ENCODE measurements at regions not wholly inside any gene's neighbourhood (a gene's known extent, or its start where the extent isn't known, plus 50 kb on each side); places are given as distances from the start of the nearest gene placed in this dataset.

- TF ChIP-seq POLR2A (IDR thresholded peaks at IDR 0.05; ENCODE audit: low read depth): no peak
- TF ChIP-seq, protein P1, sequence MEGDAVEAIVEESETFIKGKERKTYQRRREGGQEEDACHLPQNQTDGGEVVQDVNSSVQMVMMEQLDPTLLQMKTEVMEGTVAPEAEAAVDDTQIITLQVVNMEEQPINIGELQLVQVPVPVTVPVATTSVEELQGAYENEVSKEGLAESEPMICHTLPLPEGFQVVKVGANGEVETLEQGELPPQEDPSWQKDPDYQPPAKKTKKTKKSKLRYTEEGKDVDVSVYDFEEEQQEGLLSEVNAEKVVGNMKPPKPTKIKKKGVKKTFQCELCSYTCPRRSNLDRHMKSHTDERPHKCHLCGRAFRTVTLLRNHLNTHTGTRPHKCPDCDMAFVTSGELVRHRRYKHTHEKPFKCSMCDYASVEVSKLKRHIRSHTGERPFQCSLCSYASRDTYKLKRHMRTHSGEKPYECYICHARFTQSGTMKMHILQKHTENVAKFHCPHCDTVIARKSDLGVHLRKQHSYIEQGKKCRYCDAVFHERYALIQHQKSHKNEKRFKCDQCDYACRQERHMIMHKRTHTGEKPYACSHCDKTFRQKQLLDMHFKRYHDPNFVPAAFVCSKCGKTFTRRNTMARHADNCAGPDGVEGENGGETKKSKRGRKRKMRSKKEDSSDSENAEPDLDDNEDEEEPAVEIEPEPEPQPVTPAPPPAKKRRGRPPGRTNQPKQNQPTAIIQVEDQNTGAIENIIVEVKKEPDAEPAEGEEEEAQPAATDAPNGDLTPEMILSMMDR (IDR thresholded peaks at IDR 0.05): no peak
- TF ChIP-seq POLR2AphosphoS5 (IDR thresholded peaks at IDR 0.05): no peak
These were observed 117.9 kb downstream of the CXCL12 start for GRCh38 chr10:44267007-44267406.
